ENCODE measurements at regions not wholly inside any gene's neighbourhood (a gene's known extent, or its start where the extent isn't known, plus 50 kb on each side); places are given as distances from the start of the nearest gene placed in this dataset.

- 43 to 96% (median 80%) methylated on average over 1 to 7 of the region's 15 CpGs; no CpG with 5 or more reads in 3 of the 10 experiments for WGBS, 10 experiments
- no peak for ATAC-seq (replicated peaks in 6 of 8)
- in situ Hi-C loops (cut with MboI; ENCODE audit: low pct_unique_long_range_greater_than_20kb in 2 of 9, low sequenced_read_pairs in 9 of 9, unreplicated experiment in 9 of 9): no loop called here
- Histone ChIP-seq H3K4me3 (no peak overlapping the region), H3K4me1 (replicated peaks in 1 of 2) (peaks cover 7 to 29% of the 10 kb centered on the region in 2 donors), H3K27ac (no peak overlapping the region)
Measured at GRCh38 chr4:1510931-1511330, 104.7 kb upstream of the NKX1-1 start.

- ATAC-seq (replicated peaks in 6 of 8): no peak
- Histone ChIP-seq H3K4me3 (no peak overlapping the region), H3K27ac (no peak overlapping the region), H3K4me1 (replicated peaks in 1 of 2) (peaks cover 9 to 33% of the 10 kb centered on the region in 2 donors)
- in situ Hi-C loops (cut with MboI; ENCODE audit: low pct_unique_long_range_greater_than_20kb in 2 of 9, low sequenced_read_pairs in 9 of 9, unreplicated experiment in 9 of 9): no loop called here
- 39 to 67% methylated on average over 1 to 2 of the region's 9 CpGs; no CpG with 5 or more reads in 8 of the 10 experiments for WGBS, 10 experiments
Measured at GRCh38 chr4:1509366-1509765, 103.1 kb upstream of the NKX1-1 start.

GRCh38 chr4:1508161-1509160 is 102.2 kb upstream of the NKX1-1 start:
- ATAC-seq (replicated peaks in 6 of 8): peak in 1 of 8 experiments; percentile 17
- peaks cover 9 to 32% of the 10 kb centered on the region in 2 donors for H3K4me1 ChIP-seq (replicated peaks in 1 of 2)
- no peak overlapping the region for H3K4me3 ChIP-seq
- no peak overlapping the region for H3K27ac ChIP-seq
- 0 to 80% (median 33%) methylated on average over 1 to 13 of the region's 26 CpGs; no CpG with 5 or more reads in 6 of the 10 experiments for WGBS, 10 experiments
- in situ Hi-C loops (cut with MboI; ENCODE audit: low pct_unique_long_range_greater_than_20kb in 2 of 9, low sequenced_read_pairs in 9 of 9, unreplicated experiment in 9 of 9): no loop called here

- 4 to 83% (median 29%) methylated on average over 1 to 10 of the region's 13 CpGs; no CpG with 5 or more reads in 1 of the 10 experiments for WGBS, 10 experiments
- no peak overlapping the region for H3K27ac ChIP-seq
- in situ Hi-C loops (cut with MboI; ENCODE audit: low pct_unique_long_range_greater_than_20kb in 2 of 9, low sequenced_read_pairs in 9 of 9, unreplicated experiment in 9 of 9): no loop called here
- H3K4me1 ChIP-seq (replicated peaks in 1 of 2): peaks cover 9 to 39% of the 10 kb centered on the region in 2 donors
- no peak for ATAC-seq (replicated peaks in 6 of 8)
- H3K4me3 ChIP-seq: no peak overlapping the region
Measured at GRCh38 chr4:1506956-1507721, 100.9 kb upstream of the NKX1-1 start.

- H3K4me1 ChIP-seq (replicated peaks in 1 of 2): peaks cover 15 to 48% of the 10 kb centered on the region in 2 donors
- WGBS, 10 experiments: 40 to 80% (median 59%) methylated on average over 1 to 15 of the region's 24 CpGs; no CpG with 5 or more reads in 4 of the 10 experiments
- no peak for ATAC-seq (replicated peaks in 6 of 8)
- no peak overlapping the region for H3K27ac ChIP-seq
- no peak overlapping the region for H3K4me3 ChIP-seq
- in situ Hi-C loops (cut with MboI; ENCODE audit: low pct_unique_long_range_greater_than_20kb in 2 of 9, low sequenced_read_pairs in 9 of 9, unreplicated experiment in 9 of 9): no loop called here
Measured at GRCh38 chr4:1505511-1506460, 99.5 kb upstream of the NKX1-1 start.

- Histone ChIP-seq H3K4me3 (no peak overlapping the region), H3K27ac (no peak overlapping the region), H3K4me1 (replicated peaks in 1 of 2) (peaks cover 15 to 47% of the 10 kb centered on the region in 2 donors)
- WGBS, 10 experiments: 63 to 92% (median 70%) methylated on average over 2 to 5 of the region's 17 CpGs; no CpG with 5 or more reads in 7 of the 10 experiments
- in situ Hi-C loops (cut with MboI; ENCODE audit: low pct_unique_long_range_greater_than_20kb in 2 of 9, low sequenced_read_pairs in 9 of 9, unreplicated experiment in 9 of 9): no loop called here
- peak in 4 of 8 experiments; percentile 23 to 54 (median 44) for ATAC-seq (replicated peaks in 6 of 8)
Measured at GRCh38 chr4:1504595-1505500, 98.6 kb upstream of the NKX1-1 start.

GRCh38 chr4:1503583-1504471 is 97.6 kb upstream of the NKX1-1 start:
- WGBS, 10 experiments: no CpG with 5 or more reads among the region's 37 CpGs
- H3K27ac ChIP-seq: no peak overlapping the region
- peaks cover 15 to 42% of the 10 kb centered on the region in 2 donors for H3K4me1 ChIP-seq (replicated peaks in 1 of 2)
- H3K4me3 ChIP-seq: no peak overlapping the region
- ATAC-seq (replicated peaks in 6 of 8): no peak
- in situ Hi-C loops (cut with MboI; ENCODE audit: low pct_unique_long_range_greater_than_20kb in 2 of 9, low sequenced_read_pairs in 9 of 9, unreplicated experiment in 9 of 9): no loop called here

- H3K4me1 ChIP-seq (replicated peaks in 1 of 2): peaks cover 15 to 42% of the 10 kb centered on the region in 2 donors
- no peak for ATAC-seq (replicated peaks in 6 of 8)
- no peak overlapping the region for H3K27ac ChIP-seq
- in situ Hi-C loops (cut with MboI; ENCODE audit: low pct_unique_long_range_greater_than_20kb in 2 of 9, low sequenced_read_pairs in 9 of 9, unreplicated experiment in 9 of 9): no loop called here
- no peak overlapping the region for H3K4me3 ChIP-seq
- no CpG with 5 or more reads among the region's 16 CpGs for WGBS, 10 experiments
Measured at GRCh38 chr4:1502976-1503375, 96.7 kb upstream of the NKX1-1 start.

- H3K4me1 ChIP-seq (replicated peaks in 1 of 2): peaks cover 15 to 42% of the 10 kb centered on the region in 2 donors
- no peak overlapping the region for H3K4me3 ChIP-seq
- peak overlapping the region in 1 of 2 donors; percentile 19 for H3K27ac ChIP-seq
- in situ Hi-C loops (cut with MboI; ENCODE audit: low pct_unique_long_range_greater_than_20kb in 2 of 9, low sequenced_read_pairs in 9 of 9, unreplicated experiment in 9 of 9): no loop called here
- peak in 1 of 8 experiments; percentile 2 for ATAC-seq (replicated peaks in 6 of 8)
- 0 to 100% (median 43%) methylated on average over 1 to 9 of the region's 16 CpGs; no CpG with 5 or more reads in 6 of the 10 experiments for WGBS, 10 experiments
Measured at GRCh38 chr4:1502501-1502886, 96.3 kb upstream of the NKX1-1 start.

GRCh38 chr4:1501754-1502500 is 95.7 kb upstream of the NKX1-1 start:
- H3K27ac ChIP-seq: no peak overlapping the region
- no peak overlapping the region for H3K4me3 ChIP-seq
- in situ Hi-C loops (cut with MboI; ENCODE audit: low pct_unique_long_range_greater_than_20kb in 2 of 9, low sequenced_read_pairs in 9 of 9, unreplicated experiment in 9 of 9): no loop called here
- 40% methylated on average over 1 of the region's 23 CpGs; no CpG with 5 or more reads in 9 of the 10 experiments for WGBS, 10 experiments
- peaks cover 15 to 37% of the 10 kb centered on the region in 2 donors for H3K4me1 ChIP-seq (replicated peaks in 1 of 2)
- ATAC-seq (replicated peaks in 6 of 8): peak in 5 of 8 experiments; percentile 64 to 93 (median 89)

All from motor neuron (in vitro differentiated cells).